ENCODE measurements at regions not wholly inside any gene's neighbourhood (a gene's known extent, or its start where the extent isn't known, plus 50 kb on each side); places are given as distances from the start of the nearest gene placed in this dataset.

DNA sequence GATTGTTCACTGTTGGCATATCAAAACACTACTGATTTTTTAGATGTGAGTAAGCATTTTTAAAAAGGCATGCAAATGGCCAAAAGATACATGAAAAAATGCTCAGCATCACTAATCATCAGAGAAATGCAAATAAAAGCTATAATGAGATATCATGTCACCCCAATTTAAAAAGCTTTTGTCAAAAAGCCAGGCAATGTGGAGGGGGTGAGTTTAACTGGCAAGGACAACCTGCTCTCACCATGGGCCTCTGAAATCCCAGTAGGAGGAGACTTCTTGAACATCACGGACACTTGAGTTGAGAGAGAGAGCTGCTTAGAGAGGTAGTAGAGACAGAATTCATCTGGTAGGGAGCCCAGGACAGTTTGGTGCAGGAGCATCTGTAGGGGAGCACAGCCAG, 347.1 kb upstream of the MPDZ start:
- CTCF ChIA-PET, result no interaction called here
- H3K27ac Mint-ChIP-seq, result no peak overlapping the region
- peaks cover 5 to 18% (median 9%) of the 10 kb centered on the region in 11 donors for H3K9me3 Mint-ChIP-seq
- Histone ChIP-seq H3K9me3 (ENCODE audit: control insufficient read depth in 2 of 3, low read length in 3 of 3) (peaks cover 0 to 5% (median 0%) of the 10 kb centered on the region in 3 experiments), H3K4me1 (ENCODE audit: control insufficient read depth in 2 of 2, insufficient read depth in 2 of 2, low read length in 2 of 2) (no peaks in the 10 kb centered on the region), H3K27me3 (ENCODE audit: control insufficient read depth in 2 of 2, insufficient read depth in 2 of 2, low read length in 2 of 2) (no peaks in the 10 kb centered on the region), H3K36me3 (ENCODE audit: control insufficient read depth in 2 of 3, insufficient read depth in 3 of 3, low read length in 3 of 3) (no peaks in the 10 kb centered on the region), H3K27ac (ENCODE audit: low read depth, low read length) (no peak overlapping the region), H3K4me3 (ENCODE audit: low read length) (no peak overlapping the region)
- POLR2A ChIA-PET, result no interaction called here
- ATAC-seq (no peak), DNase-seq (no peak)
- no peaks in the 10 kb centered on the region for H3K36me3 Mint-ChIP-seq
- H3K4me1 Mint-ChIP-seq, result no peaks in the 10 kb centered on the region
- intact Hi-C loops (cut with micrococcal nuclease), result no loop called here
- no peaks in the 10 kb centered on the region for H3K27me3 Mint-ChIP-seq
- no peak overlapping the region for H3K4me3 Mint-ChIP-seq

GRCh38 chr9:13621872-13622564, 342.5 kb upstream of the MPDZ start:
- H3K4me3 ChIP-seq (ENCODE audit: low read length), result no peak overlapping the region
- no peak overlapping the region for H3K27ac ChIP-seq (ENCODE audit: low read depth, low read length)
- ATAC-seq (no peak), DNase-seq (no peak)
- Mint-ChIP-seq H3K9me3 (peaks cover 0 to 16% (median 0%) of the 10 kb centered on the region in 11 donors), H3K36me3 (no peaks in the 10 kb centered on the region), H3K27me3 (no peaks in the 10 kb centered on the region), H3K27ac (no peak overlapping the region), H3K4me3 (no peak overlapping the region), H3K4me1 (peaks cover 0 to 2% (median 0%) of the 10 kb centered on the region in 7 donors)
- no peaks in the 10 kb centered on the region for H3K36me3 ChIP-seq (ENCODE audit: control insufficient read depth in 2 of 3, insufficient read depth in 3 of 3, low read length in 3 of 3)
- intact Hi-C loops (cut with micrococcal nuclease), result no loop called here
- no peaks in the 10 kb centered on the region for H3K27me3 ChIP-seq (ENCODE audit: control insufficient read depth in 2 of 2, insufficient read depth in 2 of 2, low read length in 2 of 2)
- ChIA-PET CTCF (no interaction called here), POLR2A (no interaction called here)
- no peaks in the 10 kb centered on the region for H3K4me1 ChIP-seq (ENCODE audit: control insufficient read depth in 2 of 2, insufficient read depth in 2 of 2, low read length in 2 of 2)
- H3K9me3 ChIP-seq (ENCODE audit: control insufficient read depth in 2 of 3, low read length in 3 of 3), result no peaks in the 10 kb centered on the region

- Histone ChIP-seq H3K27ac (ENCODE audit: low read depth, low read length) (no peak overlapping the region), H3K36me3 (ENCODE audit: control insufficient read depth in 2 of 3, insufficient read depth in 3 of 3, low read length in 3 of 3) (no peaks in the 10 kb centered on the region), H3K9me3 (ENCODE audit: control insufficient read depth in 2 of 3, low read length in 3 of 3) (no peaks in the 10 kb centered on the region), H3K27me3 (ENCODE audit: control insufficient read depth in 2 of 2, insufficient read depth in 2 of 2, low read length in 2 of 2) (no peaks in the 10 kb centered on the region), H3K4me3 (ENCODE audit: low read length) (no peak overlapping the region), H3K4me1 (ENCODE audit: control insufficient read depth in 2 of 2, insufficient read depth in 2 of 2, low read length in 2 of 2) (no peaks in the 10 kb centered on the region)
- no peaks in the 10 kb centered on the region for H3K36me3 Mint-ChIP-seq
- ChIA-PET CTCF (no interaction called here), POLR2A (no interaction called here)
- H3K27me3 Mint-ChIP-seq, result no peaks in the 10 kb centered on the region
- H3K9me3 Mint-ChIP-seq, result peaks cover 0 to 24% (median 3%) of the 10 kb centered on the region in 11 donors
- H3K4me3 Mint-ChIP-seq, result no peak overlapping the region
- peaks cover 0 to 2% (median 0%) of the 10 kb centered on the region in 7 donors for H3K4me1 Mint-ChIP-seq
- intact Hi-C loops (cut with micrococcal nuclease), result no loop called here
- no peak overlapping the region for H3K27ac Mint-ChIP-seq
- DNase-seq, result no peak
- no peak for ATAC-seq
Observed at GRCh38 chr9:13616491-13617035, 337.1 kb upstream of the MPDZ start.

DNA sequence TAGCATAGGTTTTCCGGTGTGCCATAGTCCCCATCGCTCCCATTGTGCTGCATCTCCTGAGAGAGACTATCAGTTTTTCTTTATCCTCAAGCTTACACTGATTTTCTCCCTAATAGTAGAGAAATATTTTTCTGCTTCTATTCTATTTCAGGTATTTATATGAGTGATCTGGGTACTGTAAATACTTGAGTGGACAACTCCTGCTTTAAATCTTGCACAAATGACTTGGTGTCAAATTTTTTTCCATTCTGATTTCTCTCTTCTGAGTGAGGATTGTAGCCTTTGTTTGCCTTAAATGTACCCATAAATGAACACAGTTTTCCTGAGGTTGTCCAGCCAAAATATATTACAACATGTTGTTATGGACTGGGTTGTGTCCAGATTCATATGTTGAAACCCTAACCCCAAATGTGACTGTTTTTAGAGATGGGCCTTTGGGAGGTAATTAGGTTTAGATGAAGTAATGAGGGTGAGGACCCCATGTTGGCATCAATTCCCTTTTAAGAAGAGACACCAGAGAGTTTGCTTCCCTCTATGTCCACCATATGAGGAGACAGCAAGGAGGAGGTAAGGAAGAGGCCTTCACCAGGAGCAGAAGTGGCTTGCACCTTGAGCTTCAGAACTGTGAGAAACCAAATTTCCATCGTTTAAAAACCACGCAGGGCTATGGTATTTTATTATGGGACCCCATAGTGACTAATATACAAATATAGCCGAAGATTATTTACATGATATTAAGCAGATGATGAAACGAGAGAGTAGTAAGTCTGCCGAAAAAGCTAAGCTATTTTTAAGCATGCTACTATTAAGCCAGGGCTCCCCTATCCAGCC, 336.4 kb upstream of the MPDZ start:
- DNase-seq, result no peak
- no peak overlapping the region for H3K4me3 Mint-ChIP-seq
- ChIA-PET POLR2A (no interaction called here), CTCF (no interaction called here)
- ATAC-seq, result no peak
- Histone ChIP-seq H3K4me3 (ENCODE audit: low read length) (no peak overlapping the region), H3K4me1 (ENCODE audit: control insufficient read depth in 2 of 2, insufficient read depth in 2 of 2, low read length in 2 of 2) (no peaks in the 10 kb centered on the region), H3K27me3 (ENCODE audit: control insufficient read depth in 2 of 2, insufficient read depth in 2 of 2, low read length in 2 of 2) (no peaks in the 10 kb centered on the region), H3K36me3 (ENCODE audit: control insufficient read depth in 2 of 3, insufficient read depth in 3 of 3, low read length in 3 of 3) (no peaks in the 10 kb centered on the region), H3K27ac (ENCODE audit: low read depth, low read length) (no peak overlapping the region), H3K9me3 (ENCODE audit: control insufficient read depth in 2 of 3, low read length in 3 of 3) (no peaks in the 10 kb centered on the region)
- H3K27me3 Mint-ChIP-seq, result no peaks in the 10 kb centered on the region
- peaks cover 0 to 24% (median 3%) of the 10 kb centered on the region in 11 donors for H3K9me3 Mint-ChIP-seq
- no peaks in the 10 kb centered on the region for H3K36me3 Mint-ChIP-seq
- H3K4me1 Mint-ChIP-seq, result peaks cover 0 to 2% (median 0%) of the 10 kb centered on the region in 7 donors
- no peak overlapping the region for H3K27ac Mint-ChIP-seq
- intact Hi-C loops (cut with micrococcal nuclease), result no loop called here

DNA sequence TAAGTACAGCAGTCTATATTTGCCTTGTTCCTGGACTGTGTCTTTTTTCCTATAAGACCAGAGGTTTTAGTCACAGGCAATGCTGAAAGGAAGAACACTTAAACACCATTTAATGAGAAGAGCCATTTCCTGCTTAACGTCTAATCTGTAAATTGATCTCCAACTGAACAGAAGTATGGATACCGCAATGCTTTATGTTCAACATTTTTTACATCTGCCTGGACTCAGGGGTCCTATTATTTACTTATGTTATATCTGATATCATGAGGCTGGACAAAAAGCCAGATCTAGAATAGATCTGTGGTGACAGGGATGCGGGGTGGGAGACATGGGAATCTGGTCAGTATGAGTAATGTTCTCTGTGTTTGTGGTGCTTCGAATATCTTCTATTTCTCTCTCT, 334.6 kb upstream of the MPDZ start:
- no peak overlapping the region for H3K27ac Mint-ChIP-seq
- ChIA-PET POLR2A (no interaction called here), CTCF (no interaction called here)
- peaks cover 0 to 15% (median 4%) of the 10 kb centered on the region in 11 donors for H3K9me3 Mint-ChIP-seq
- no peaks in the 10 kb centered on the region for H3K36me3 Mint-ChIP-seq
- ATAC-seq (no peak), DNase-seq (no peak)
- no peaks in the 10 kb centered on the region for H3K27me3 ChIP-seq (ENCODE audit: control insufficient read depth in 2 of 2, insufficient read depth in 2 of 2, low read length in 2 of 2)
- H3K27ac ChIP-seq (ENCODE audit: low read depth, low read length), result no peak overlapping the region
- no peak overlapping the region for H3K4me3 Mint-ChIP-seq
- H3K4me3 ChIP-seq (ENCODE audit: low read length), result no peak overlapping the region
- no peaks in the 10 kb centered on the region for H3K9me3 ChIP-seq (ENCODE audit: control insufficient read depth in 2 of 3, low read length in 3 of 3)
- H3K4me1 Mint-ChIP-seq, result no peaks in the 10 kb centered on the region
- no peaks in the 10 kb centered on the region for H3K36me3 ChIP-seq (ENCODE audit: control insufficient read depth in 2 of 3, insufficient read depth in 3 of 3, low read length in 3 of 3)
- H3K27me3 Mint-ChIP-seq, result no peaks in the 10 kb centered on the region
- intact Hi-C loops (cut with micrococcal nuclease), result no loop called here
- no peaks in the 10 kb centered on the region for H3K4me1 ChIP-seq (ENCODE audit: control insufficient read depth in 2 of 2, insufficient read depth in 2 of 2, low read length in 2 of 2)

GRCh38 chr9:13613296-13613695, 333.8 kb upstream of the MPDZ start:
- ChIA-PET POLR2A (no interaction called here), CTCF (no interaction called here)
- no peak for ATAC-seq
- H3K27ac Mint-ChIP-seq, result no peak overlapping the region
- DNase-seq, result no peak
- H3K4me3 ChIP-seq (ENCODE audit: low read length), result no peak overlapping the region
- no peaks in the 10 kb centered on the region for H3K27me3 Mint-ChIP-seq
- intact Hi-C loops (cut with micrococcal nuclease), result no loop called here
- no peak overlapping the region for H3K4me3 Mint-ChIP-seq
- H3K27ac ChIP-seq (ENCODE audit: low read depth, low read length), result no peak overlapping the region
- H3K9me3 Mint-ChIP-seq, result peaks cover 0 to 14% (median 4%) of the 10 kb centered on the region in 11 donors
- no peaks in the 10 kb centered on the region for H3K27me3 ChIP-seq (ENCODE audit: control insufficient read depth in 2 of 2, insufficient read depth in 2 of 2, low read length in 2 of 2)
- no peaks in the 10 kb centered on the region for H3K4me1 ChIP-seq (ENCODE audit: control insufficient read depth in 2 of 2, insufficient read depth in 2 of 2, low read length in 2 of 2)
- no peaks in the 10 kb centered on the region for H3K9me3 ChIP-seq (ENCODE audit: control insufficient read depth in 2 of 3, low read length in 3 of 3)
- no peaks in the 10 kb centered on the region for H3K36me3 Mint-ChIP-seq
- H3K4me1 Mint-ChIP-seq, result no peaks in the 10 kb centered on the region
- H3K36me3 ChIP-seq (ENCODE audit: control insufficient read depth in 2 of 3, insufficient read depth in 3 of 3, low read length in 3 of 3), result no peaks in the 10 kb centered on the region
